Prostate gland (tissue), 2 donors: ENCODE measurements at regions not wholly inside any gene's neighbourhood (a gene's known extent, or its start where the extent isn't known, plus 50 kb on each side); places are given as distances from the start of the nearest gene placed in this dataset.
"Not testable (repeated sequence)": the region's sequence is repeated elsewhere in the genome, so short reads cannot be mapped to it uniquely, and the experiment has no call there.

Source experiments
- POLR2AphosphoS5 ChIP-seq: sonication (generic); formaldehyde crosslinking; IDR thresholded peaks from one replicate; pipeline ENCODE4 v1.6.1; 2017; ENCODE audit warnings: antibody characterized with exemption
- TF ChIP-seq, protein P1 (sequence below), 4 experiments: fragments of 200-600 bp in 2 of 4; fragments of 450-650 bp in 2 of 4; sonication (generic) in 2 of 4; IDR thresholded peaks; 1 replicate in 3 of 4; 2 replicates in 1 of 4; pipeline ENCODE4 v1.5.1; 2016 to 2019; ENCODE audit warnings: antibody characterized with exemption in 4 of 4, mild to moderate bottlenecking in 2 of 4, moderate library complexity in 2 of 4

DNA sequence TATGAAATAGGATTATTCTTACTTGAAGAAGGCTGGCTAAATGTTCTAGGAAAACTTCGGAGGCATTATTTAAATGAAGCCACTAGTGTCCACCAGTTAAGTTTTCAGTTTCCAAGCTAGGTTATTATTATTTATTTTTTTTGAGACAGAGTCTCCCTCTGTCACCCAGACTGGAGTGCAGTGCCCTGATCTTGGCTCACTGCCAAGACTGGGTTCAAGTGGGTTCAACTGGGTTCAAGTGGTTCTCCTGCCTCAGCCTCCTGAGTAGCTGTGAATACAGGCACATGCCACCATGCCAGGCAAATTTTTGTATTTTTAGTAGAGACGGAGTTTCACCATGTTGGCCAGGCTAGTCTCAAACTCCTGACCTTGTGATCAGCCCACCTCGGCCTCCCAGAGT is 2155.6 kb downstream of the NCAM2 start:
- TF ChIP-seq, protein P1, sequence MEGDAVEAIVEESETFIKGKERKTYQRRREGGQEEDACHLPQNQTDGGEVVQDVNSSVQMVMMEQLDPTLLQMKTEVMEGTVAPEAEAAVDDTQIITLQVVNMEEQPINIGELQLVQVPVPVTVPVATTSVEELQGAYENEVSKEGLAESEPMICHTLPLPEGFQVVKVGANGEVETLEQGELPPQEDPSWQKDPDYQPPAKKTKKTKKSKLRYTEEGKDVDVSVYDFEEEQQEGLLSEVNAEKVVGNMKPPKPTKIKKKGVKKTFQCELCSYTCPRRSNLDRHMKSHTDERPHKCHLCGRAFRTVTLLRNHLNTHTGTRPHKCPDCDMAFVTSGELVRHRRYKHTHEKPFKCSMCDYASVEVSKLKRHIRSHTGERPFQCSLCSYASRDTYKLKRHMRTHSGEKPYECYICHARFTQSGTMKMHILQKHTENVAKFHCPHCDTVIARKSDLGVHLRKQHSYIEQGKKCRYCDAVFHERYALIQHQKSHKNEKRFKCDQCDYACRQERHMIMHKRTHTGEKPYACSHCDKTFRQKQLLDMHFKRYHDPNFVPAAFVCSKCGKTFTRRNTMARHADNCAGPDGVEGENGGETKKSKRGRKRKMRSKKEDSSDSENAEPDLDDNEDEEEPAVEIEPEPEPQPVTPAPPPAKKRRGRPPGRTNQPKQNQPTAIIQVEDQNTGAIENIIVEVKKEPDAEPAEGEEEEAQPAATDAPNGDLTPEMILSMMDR (IDR thresholded peaks at IDR 0.05), result not testable (repeated sequence)
- TF ChIP-seq POLR2AphosphoS5, result not testable (repeated sequence)
